DND-41 (cell line): ENCODE measurements at regions not wholly inside any gene's neighbourhood (a gene's known extent, or its start where the extent isn't known, plus 50 kb on each side); places are given as distances from the start of the nearest gene placed in this dataset.

Experiments used
- EZH2 ChIP-seq: IDR thresholded peaks from 3 replicates; pipeline ENCODE4 v1.6.1; 2012; ENCODE audit warnings: borderline replicate concordance, low read depth, mild to moderate bottlenecking, moderate library complexity, low read length, inconsistent platforms; ENCODE audit not compliant: severe bottlenecking
- TF ChIP-seq, protein P1 (sequence below): IDR thresholded peaks from 2 replicates; pipeline ENCODE4 v1.5.1; 2012; ENCODE audit warnings: borderline replicate concordance, low read length, moderate library complexity, mild to moderate bottlenecking; ENCODE audit not compliant: poor library complexity, severe bottlenecking; ENCODE audit errors: extremely low read depth

DNA sequence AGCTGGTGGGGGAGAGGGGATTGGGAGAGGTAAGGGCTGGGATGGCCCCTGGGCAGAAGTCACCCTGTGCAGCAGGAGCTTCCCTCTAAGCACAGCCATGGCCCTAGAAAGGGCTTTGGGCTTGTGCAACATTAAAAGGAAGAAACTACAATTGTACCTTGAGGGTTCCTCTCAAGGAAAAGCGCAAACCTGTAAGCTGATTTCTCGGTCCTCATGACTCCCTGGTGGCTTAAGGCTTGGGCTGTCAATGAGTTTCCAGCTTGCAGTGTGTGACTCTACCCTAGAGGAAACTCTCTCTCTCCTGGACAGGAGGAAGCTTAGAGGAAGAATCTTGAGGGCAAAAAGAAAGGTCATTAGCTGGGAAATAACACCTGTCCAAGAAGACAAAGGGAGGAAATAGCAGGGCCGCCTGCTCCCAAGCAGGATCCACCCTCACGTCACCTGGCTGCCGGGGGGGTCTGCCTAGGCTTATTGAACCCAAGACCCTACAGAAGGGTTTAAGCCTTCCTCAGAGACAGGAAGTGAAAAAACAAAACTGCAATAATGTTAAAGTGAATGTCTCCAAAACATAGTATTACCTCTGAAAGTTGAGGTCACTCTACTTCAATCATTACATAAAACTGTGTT is 112.5 kb downstream of the WDR11 start:
- no peak for TF ChIP-seq EZH2
- TF ChIP-seq, protein P1, sequence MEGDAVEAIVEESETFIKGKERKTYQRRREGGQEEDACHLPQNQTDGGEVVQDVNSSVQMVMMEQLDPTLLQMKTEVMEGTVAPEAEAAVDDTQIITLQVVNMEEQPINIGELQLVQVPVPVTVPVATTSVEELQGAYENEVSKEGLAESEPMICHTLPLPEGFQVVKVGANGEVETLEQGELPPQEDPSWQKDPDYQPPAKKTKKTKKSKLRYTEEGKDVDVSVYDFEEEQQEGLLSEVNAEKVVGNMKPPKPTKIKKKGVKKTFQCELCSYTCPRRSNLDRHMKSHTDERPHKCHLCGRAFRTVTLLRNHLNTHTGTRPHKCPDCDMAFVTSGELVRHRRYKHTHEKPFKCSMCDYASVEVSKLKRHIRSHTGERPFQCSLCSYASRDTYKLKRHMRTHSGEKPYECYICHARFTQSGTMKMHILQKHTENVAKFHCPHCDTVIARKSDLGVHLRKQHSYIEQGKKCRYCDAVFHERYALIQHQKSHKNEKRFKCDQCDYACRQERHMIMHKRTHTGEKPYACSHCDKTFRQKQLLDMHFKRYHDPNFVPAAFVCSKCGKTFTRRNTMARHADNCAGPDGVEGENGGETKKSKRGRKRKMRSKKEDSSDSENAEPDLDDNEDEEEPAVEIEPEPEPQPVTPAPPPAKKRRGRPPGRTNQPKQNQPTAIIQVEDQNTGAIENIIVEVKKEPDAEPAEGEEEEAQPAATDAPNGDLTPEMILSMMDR = no peak
